ENCODE measurements at regions not wholly inside any gene's neighbourhood (a gene's known extent, or its start where the extent isn't known, plus 50 kb on each side); places are given as distances from the start of the nearest gene placed in this dataset.
"Not testable (repeated sequence)": the region's sequence is repeated elsewhere in the genome, so short reads cannot be mapped to it uniquely, and the experiment has no call there.

GRCh38 chr9:115415450-115415849, 297.5 kb upstream of the TNC start:
- peaks cover 9% of the 10 kb centered on the region for H3K27me3 Mint-ChIP-seq
- no peak overlapping the region for H3K4me3 Mint-ChIP-seq
- no peak for DNase-seq
- no peaks in the 10 kb centered on the region for H3K4me1 Mint-ChIP-seq
- no peak overlapping the region for H3K27ac Mint-ChIP-seq
- peaks cover 8% of the 10 kb centered on the region for H3K9me3 Mint-ChIP-seq
- no peaks in the 10 kb centered on the region for H3K36me3 Mint-ChIP-seq (ENCODE audit: low read depth)
- no peak for ATAC-seq

GRCh38 chr9:115416299-115416698, 298.3 kb upstream of the TNC start:
- no peaks in the 10 kb centered on the region for H3K4me1 Mint-ChIP-seq
- ATAC-seq (no peak), DNase-seq (no peak)
- no peaks in the 10 kb centered on the region for H3K36me3 Mint-ChIP-seq (ENCODE audit: low read depth)
- peaks cover 14% of the 10 kb centered on the region for H3K9me3 Mint-ChIP-seq
- H3K27me3 Mint-ChIP-seq: peaks cover 9% of the 10 kb centered on the region
- H3K27ac Mint-ChIP-seq: no peak overlapping the region
- no peak overlapping the region for H3K4me3 Mint-ChIP-seq

GRCh38 chr9:115418181-115418580, 300.2 kb upstream of the TNC start:
- not testable (repeated sequence) for DNase-seq; H3K4me3 Mint-ChIP-seq; ATAC-seq; H3K27me3 Mint-ChIP-seq; H3K4me1 Mint-ChIP-seq; H3K36me3 Mint-ChIP-seq (ENCODE audit: low read depth); H3K27ac Mint-ChIP-seq
- H3K9me3 Mint-ChIP-seq: peaks cover 24% of the 10 kb centered on the region

- DNase-seq (no peak), ATAC-seq (no peak)
- H3K4me1 Mint-ChIP-seq: no peaks in the 10 kb centered on the region
- no peak overlapping the region for H3K4me3 Mint-ChIP-seq
- H3K27ac Mint-ChIP-seq: no peak overlapping the region
- H3K36me3 Mint-ChIP-seq (ENCODE audit: low read depth): no peaks in the 10 kb centered on the region
- H3K9me3 Mint-ChIP-seq: peaks cover 28% of the 10 kb centered on the region
- H3K27me3 Mint-ChIP-seq: no peaks in the 10 kb centered on the region
Measured at GRCh38 chr9:115422932-115423440, 305.0 kb upstream of the TNC start.

- no peak overlapping the region for H3K4me3 Mint-ChIP-seq
- no peak overlapping the region for H3K27ac Mint-ChIP-seq
- DNase-seq: no peak
- no peaks in the 10 kb centered on the region for H3K36me3 Mint-ChIP-seq (ENCODE audit: low read depth)
- H3K27me3 Mint-ChIP-seq: no peaks in the 10 kb centered on the region
- no peak for ATAC-seq
- peaks cover 28% of the 10 kb centered on the region for H3K9me3 Mint-ChIP-seq
- H3K4me1 Mint-ChIP-seq: no peaks in the 10 kb centered on the region
Measured at GRCh38 chr9:115423646-115424045, 305.7 kb upstream of the TNC start.

GRCh38 chr9:115425601-115426000, 307.6 kb upstream of the TNC start:
- Mint-ChIP-seq H3K27ac (no peak overlapping the region), H3K9me3 (peaks cover 27% of the 10 kb centered on the region), H3K4me1 (no peaks in the 10 kb centered on the region), H3K27me3 (no peaks in the 10 kb centered on the region), H3K36me3 (ENCODE audit: low read depth) (no peaks in the 10 kb centered on the region), H3K4me3 (no peak overlapping the region)
- DNase-seq: no peak
- no peak for ATAC-seq

- ATAC-seq (no peak), DNase-seq (no peak)
- no peak overlapping the region for H3K4me3 Mint-ChIP-seq
- H3K27ac Mint-ChIP-seq: no peak overlapping the region
- H3K9me3 Mint-ChIP-seq: peaks cover 4% of the 10 kb centered on the region
- peaks cover 10% of the 10 kb centered on the region for H3K27me3 Mint-ChIP-seq
- H3K4me1 Mint-ChIP-seq: no peaks in the 10 kb centered on the region
- H3K36me3 Mint-ChIP-seq (ENCODE audit: low read depth): no peaks in the 10 kb centered on the region
Measured at GRCh38 chr9:115437418-115437817, 319.5 kb upstream of the TNC start.

GRCh38 chr9:115439641-115440040, 321.7 kb upstream of the TNC start:
- H3K9me3 Mint-ChIP-seq: peaks cover 4% of the 10 kb centered on the region
- H3K4me1 Mint-ChIP-seq: no peaks in the 10 kb centered on the region
- no peak overlapping the region for H3K4me3 Mint-ChIP-seq
- H3K27ac Mint-ChIP-seq: no peak overlapping the region
- no peak for DNase-seq
- ATAC-seq: no peak
- H3K36me3 Mint-ChIP-seq (ENCODE audit: low read depth): no peaks in the 10 kb centered on the region
- peaks cover 9% of the 10 kb centered on the region for H3K27me3 Mint-ChIP-seq

GRCh38 chr9:115442054-115442453, 324.1 kb upstream of the TNC start:
- H3K27me3 Mint-ChIP-seq: peaks cover 9% of the 10 kb centered on the region
- ATAC-seq (no peak), DNase-seq (no peak)
- no peaks in the 10 kb centered on the region for H3K4me1 Mint-ChIP-seq
- peaks cover 4% of the 10 kb centered on the region for H3K9me3 Mint-ChIP-seq
- H3K27ac Mint-ChIP-seq: no peak overlapping the region
- H3K4me3 Mint-ChIP-seq: no peak overlapping the region
- H3K36me3 Mint-ChIP-seq (ENCODE audit: low read depth): no peaks in the 10 kb centered on the region

- ATAC-seq (no peak), DNase-seq (no peak)
- H3K27me3 Mint-ChIP-seq: peaks cover 6% of the 10 kb centered on the region
- H3K4me3 Mint-ChIP-seq: no peak overlapping the region
- H3K9me3 Mint-ChIP-seq: no peaks in the 10 kb centered on the region
- no peak overlapping the region for H3K27ac Mint-ChIP-seq
- H3K36me3 Mint-ChIP-seq (ENCODE audit: low read depth): no peaks in the 10 kb centered on the region
- H3K4me1 Mint-ChIP-seq: no peaks in the 10 kb centered on the region
Measured at GRCh38 chr9:115443890-115444289, 325.9 kb upstream of the TNC start.

- H3K4me1 Mint-ChIP-seq: no peaks in the 10 kb centered on the region
- H3K36me3 Mint-ChIP-seq (ENCODE audit: low read depth): no peaks in the 10 kb centered on the region
- H3K27me3 Mint-ChIP-seq: peaks cover 4% of the 10 kb centered on the region
- no peak for ATAC-seq
- no peaks in the 10 kb centered on the region for H3K9me3 Mint-ChIP-seq
- no peak overlapping the region for H3K4me3 Mint-ChIP-seq
- no peak overlapping the region for H3K27ac Mint-ChIP-seq
- no peak for DNase-seq
Measured at GRCh38 chr9:115444959-115445358, 327.0 kb upstream of the TNC start.

GRCh38 chr9:115445655-115446054, 327.7 kb upstream of the TNC start:
- no peaks in the 10 kb centered on the region for H3K4me1 Mint-ChIP-seq
- H3K36me3 Mint-ChIP-seq (ENCODE audit: low read depth): no peaks in the 10 kb centered on the region
- no peak overlapping the region for H3K4me3 Mint-ChIP-seq
- H3K9me3 Mint-ChIP-seq: no peaks in the 10 kb centered on the region
- ATAC-seq (no peak), DNase-seq (no peak)
- peaks cover 4% of the 10 kb centered on the region for H3K27me3 Mint-ChIP-seq
- H3K27ac Mint-ChIP-seq: no peak overlapping the region

GRCh38 chr9:115456515-115456914, 338.6 kb upstream of the TNC start:
- H3K36me3 Mint-ChIP-seq (ENCODE audit: low read depth): no peaks in the 10 kb centered on the region
- H3K4me3 Mint-ChIP-seq: no peak overlapping the region
- no peak overlapping the region for H3K27ac Mint-ChIP-seq
- no peaks in the 10 kb centered on the region for H3K9me3 Mint-ChIP-seq
- no peaks in the 10 kb centered on the region for H3K4me1 Mint-ChIP-seq
- DNase-seq (no peak), ATAC-seq (no peak)
- H3K27me3 Mint-ChIP-seq: peaks cover 1% of the 10 kb centered on the region

- no peak overlapping the region for H3K27ac Mint-ChIP-seq
- DNase-seq (no peak), ATAC-seq (no peak)
- no peak overlapping the region for H3K4me3 Mint-ChIP-seq
- no peaks in the 10 kb centered on the region for H3K36me3 Mint-ChIP-seq (ENCODE audit: low read depth)
- H3K27me3 Mint-ChIP-seq: no peaks in the 10 kb centered on the region
- H3K4me1 Mint-ChIP-seq: no peaks in the 10 kb centered on the region
- no peaks in the 10 kb centered on the region for H3K9me3 Mint-ChIP-seq
Measured at GRCh38 chr9:115461280-115461679, 343.3 kb upstream of the TNC start.

GRCh38 chr9:115462623-115463022, 344.7 kb upstream of the TNC start:
- ATAC-seq: no peak
- H3K27me3 Mint-ChIP-seq: no peaks in the 10 kb centered on the region

GRCh38 chr9:115466756-115467155, 348.8 kb upstream of the TNC start:
- no peak overlapping the region for H3K4me3 Mint-ChIP-seq
- H3K9me3 Mint-ChIP-seq: no peaks in the 10 kb centered on the region
- ATAC-seq (no peak), DNase-seq (no peak)
- H3K27me3 Mint-ChIP-seq: no peaks in the 10 kb centered on the region
- no peak overlapping the region for H3K27ac Mint-ChIP-seq
- H3K36me3 Mint-ChIP-seq (ENCODE audit: low read depth): no peaks in the 10 kb centered on the region
- no peaks in the 10 kb centered on the region for H3K4me1 Mint-ChIP-seq

More at GRCh38 chr9:115462623-115463022, 344.7 kb upstream of the TNC start:
- no peak for DNase-seq
- Mint-ChIP-seq H3K4me1 (no peaks in the 10 kb centered on the region), H3K36me3 (ENCODE audit: low read depth) (no peaks in the 10 kb centered on the region), H3K27ac (no peak overlapping the region), H3K4me3 (no peak overlapping the region), H3K9me3 (no peaks in the 10 kb centered on the region)
